ENCODE measurements at regions not wholly inside any gene's neighbourhood (a gene's known extent, or its start where the extent isn't known, plus 50 kb on each side); places are given as distances from the start of the nearest gene placed in this dataset.
"Not testable (repeated sequence)": the region's sequence is repeated elsewhere in the genome, so short reads cannot be mapped to it uniquely, and the experiment has no call there.

DNA sequence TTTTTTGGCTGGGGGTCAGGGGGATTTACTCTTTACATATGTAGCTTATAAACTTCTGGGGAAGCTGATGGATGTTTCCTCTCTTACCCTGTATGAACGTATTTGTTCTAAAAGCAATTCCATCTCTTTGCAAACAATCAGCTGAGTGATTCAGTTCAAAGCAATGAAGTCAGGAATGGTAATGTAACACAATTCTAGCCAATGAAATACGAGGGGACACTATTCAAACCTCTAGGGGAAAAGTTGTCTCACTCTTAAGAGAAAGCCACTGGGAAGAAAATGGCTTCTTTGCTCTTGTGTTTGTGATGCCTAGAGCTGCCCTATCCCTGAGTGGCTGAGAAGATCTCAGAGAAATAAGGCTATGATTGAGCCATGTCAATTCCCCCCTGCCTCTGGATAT is 134.8 kb upstream of the SEMA3C start:
- TF ChIP-seq, protein P1, sequence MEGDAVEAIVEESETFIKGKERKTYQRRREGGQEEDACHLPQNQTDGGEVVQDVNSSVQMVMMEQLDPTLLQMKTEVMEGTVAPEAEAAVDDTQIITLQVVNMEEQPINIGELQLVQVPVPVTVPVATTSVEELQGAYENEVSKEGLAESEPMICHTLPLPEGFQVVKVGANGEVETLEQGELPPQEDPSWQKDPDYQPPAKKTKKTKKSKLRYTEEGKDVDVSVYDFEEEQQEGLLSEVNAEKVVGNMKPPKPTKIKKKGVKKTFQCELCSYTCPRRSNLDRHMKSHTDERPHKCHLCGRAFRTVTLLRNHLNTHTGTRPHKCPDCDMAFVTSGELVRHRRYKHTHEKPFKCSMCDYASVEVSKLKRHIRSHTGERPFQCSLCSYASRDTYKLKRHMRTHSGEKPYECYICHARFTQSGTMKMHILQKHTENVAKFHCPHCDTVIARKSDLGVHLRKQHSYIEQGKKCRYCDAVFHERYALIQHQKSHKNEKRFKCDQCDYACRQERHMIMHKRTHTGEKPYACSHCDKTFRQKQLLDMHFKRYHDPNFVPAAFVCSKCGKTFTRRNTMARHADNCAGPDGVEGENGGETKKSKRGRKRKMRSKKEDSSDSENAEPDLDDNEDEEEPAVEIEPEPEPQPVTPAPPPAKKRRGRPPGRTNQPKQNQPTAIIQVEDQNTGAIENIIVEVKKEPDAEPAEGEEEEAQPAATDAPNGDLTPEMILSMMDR (IDR thresholded peaks at IDR 0.05; ENCODE audit: low read depth, low read length, missing control alignments) = no peak
- no peak overlapping the region for H3K4me3 ChIP-seq (replicated peaks; ENCODE audit: low read depth, low read length)
- no peak for DNase-seq (ENCODE audit: extremely low read depth, low read depth)

DNA sequence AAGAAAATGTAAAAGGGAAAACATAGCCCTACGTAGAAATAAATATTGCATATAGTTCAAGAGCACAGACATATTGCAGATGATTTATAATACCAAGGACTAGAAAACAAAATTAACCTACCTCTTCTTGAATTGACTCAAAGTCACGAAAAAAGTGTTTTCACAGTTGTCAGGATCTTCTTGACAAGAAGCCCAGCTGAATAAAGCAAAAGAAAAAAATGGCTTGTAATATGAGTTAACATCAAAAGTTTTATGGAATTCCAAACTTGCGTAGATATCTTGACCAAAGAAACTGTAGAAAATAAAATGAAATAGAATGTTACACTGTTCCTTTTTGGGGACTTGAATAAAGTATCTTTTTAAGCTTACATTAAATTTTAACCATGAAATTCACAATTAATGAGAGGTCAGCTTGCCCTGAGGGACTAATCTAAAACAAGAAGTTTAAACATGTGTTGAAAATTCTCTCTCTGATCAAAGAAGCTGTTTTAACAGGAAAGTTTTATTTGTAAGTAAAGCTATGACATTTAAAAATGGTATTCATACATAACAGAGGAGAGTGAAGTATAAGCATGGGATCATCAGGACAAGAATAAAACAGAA is 133.1 kb upstream of the SEMA3C start:
- no peak for DNase-seq (ENCODE audit: extremely low read depth, low read depth)
- TF ChIP-seq, protein P1 (IDR thresholded peaks at IDR 0.05; ENCODE audit: low read depth, low read length, missing control alignments) = no peak
- H3K4me3 ChIP-seq (replicated peaks; ENCODE audit: low read depth, low read length) = no peak overlapping the region

DNA sequence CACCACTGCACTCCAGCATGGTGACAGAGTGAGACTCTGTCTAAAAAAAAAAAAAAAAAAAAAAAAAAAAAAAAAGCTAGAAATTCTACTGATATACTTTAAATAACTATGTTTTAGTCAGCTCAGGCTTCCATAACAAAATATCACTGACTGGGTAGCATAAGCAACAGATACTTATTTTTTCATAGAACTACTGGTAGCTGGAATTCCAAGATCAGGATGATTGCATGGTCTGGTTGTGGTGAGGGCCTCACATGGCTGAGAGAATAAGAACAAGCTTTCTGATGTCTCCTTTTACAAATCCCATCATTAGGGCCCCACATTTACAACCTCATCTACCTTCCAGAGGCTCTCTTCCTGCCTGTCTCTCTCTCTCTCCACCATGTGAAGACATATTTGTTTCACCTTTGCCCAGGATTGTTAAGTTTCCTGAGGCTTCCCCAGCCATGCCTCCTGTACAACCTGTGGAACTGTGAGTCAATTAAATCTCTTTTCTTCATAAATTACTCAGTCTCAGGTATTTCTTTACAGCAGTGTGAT is 126.7 kb upstream of the SEMA3C start:
- no peak for DNase-seq (ENCODE audit: extremely low read depth, low read depth)
- TF ChIP-seq, protein P1 (IDR thresholded peaks at IDR 0.05; ENCODE audit: low read depth, low read length, missing control alignments) = no peak
- H3K4me3 ChIP-seq (replicated peaks; ENCODE audit: low read depth, low read length) = no peak overlapping the region

DNA sequence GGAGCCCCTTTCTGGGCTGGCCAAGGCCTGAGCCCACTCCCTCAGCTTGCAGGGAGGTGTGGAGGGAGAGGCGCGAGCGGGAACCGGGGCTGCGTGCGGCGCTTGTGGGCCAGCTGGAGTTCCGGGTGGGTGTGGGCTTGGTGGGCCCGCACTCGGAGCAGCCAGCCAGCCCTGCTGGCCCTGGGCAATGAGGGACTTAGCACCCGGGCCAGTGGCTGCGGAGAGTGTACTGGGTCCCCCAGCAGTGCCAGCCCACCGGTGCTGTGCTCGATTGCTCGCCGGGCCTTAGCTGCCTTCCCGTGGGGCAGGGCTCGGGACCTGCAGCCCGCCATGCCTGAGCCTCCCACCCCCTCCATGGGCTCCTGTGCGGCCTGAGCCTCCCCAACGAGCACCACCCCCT is 123.8 kb upstream of the SEMA3C start:
- DNase-seq (ENCODE audit: extremely low read depth, low read depth); H3K4me3 ChIP-seq (replicated peaks; ENCODE audit: low read depth, low read length): not testable (repeated sequence)

DNA sequence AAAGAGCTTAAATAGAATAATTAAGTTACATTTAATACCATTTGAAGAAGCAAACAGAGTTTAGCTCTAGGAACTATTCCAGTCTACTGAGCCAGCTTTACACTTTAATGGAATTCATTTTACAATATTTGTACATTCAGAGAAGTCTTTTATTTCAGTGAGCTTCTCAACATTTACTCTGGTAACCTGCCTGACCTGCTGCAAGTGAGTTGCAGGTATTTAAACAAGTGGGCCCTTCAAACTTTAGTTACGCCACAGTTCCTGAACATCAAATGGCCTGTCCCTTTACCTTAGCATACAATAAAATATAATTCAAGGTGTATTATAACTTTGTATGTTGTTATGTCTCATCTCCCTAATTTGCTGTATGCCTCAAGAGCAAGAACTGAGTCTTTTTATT is 121.6 kb upstream of the SEMA3C start:
- TF ChIP-seq, protein P1 (IDR thresholded peaks at IDR 0.05; ENCODE audit: low read depth, low read length, missing control alignments) = no peak
- no peak for DNase-seq (ENCODE audit: extremely low read depth, low read depth)
- no peak overlapping the region for H3K4me3 ChIP-seq (replicated peaks; ENCODE audit: low read depth, low read length)

DNA sequence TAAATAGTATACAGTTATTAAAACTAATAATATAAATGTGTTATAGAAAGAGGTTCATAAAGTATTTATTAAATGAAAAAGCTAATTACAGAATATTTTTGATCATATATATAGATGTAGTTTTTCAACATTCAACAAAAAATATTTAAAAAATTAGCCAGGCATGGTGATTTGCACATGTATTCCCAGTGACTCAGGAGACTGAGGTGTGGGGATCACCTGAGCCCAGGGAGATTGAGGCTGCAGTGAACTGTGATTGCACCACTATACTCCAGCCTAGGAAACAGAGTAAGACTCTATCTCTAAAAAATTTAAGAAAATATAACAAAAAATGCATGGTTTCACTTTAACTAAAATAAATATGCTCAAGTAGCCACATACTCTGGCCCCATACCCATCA is 118.0 kb upstream of the SEMA3C start:
- TF ChIP-seq, protein P1 (IDR thresholded peaks at IDR 0.05; ENCODE audit: low read depth, low read length, missing control alignments) = no peak
- no peak for DNase-seq (ENCODE audit: extremely low read depth, low read depth)
- no peak overlapping the region for H3K4me3 ChIP-seq (replicated peaks; ENCODE audit: low read depth, low read length)

DNA sequence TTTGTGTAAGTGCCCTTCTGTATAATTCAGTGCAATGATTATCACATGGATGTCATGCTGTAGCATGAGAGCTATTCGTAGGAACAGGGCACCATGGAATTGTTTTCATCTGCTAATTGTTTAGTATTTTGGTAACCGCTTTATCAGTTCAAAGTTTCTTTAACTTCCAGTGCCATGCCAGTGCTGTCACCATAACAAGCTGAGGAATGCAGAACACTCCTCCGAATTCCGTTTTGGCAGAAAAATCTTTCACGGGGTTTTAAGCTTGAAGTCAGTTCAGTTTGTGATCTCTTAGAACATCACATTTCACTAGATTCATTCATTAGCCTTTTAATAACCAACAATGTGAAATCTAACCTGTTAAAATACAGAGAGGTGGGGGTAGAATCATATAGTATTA is 117.2 kb upstream of the SEMA3C start:
- DNase-seq (ENCODE audit: extremely low read depth, low read depth) = no peak
- TF ChIP-seq, protein P1 (IDR thresholded peaks at IDR 0.05; ENCODE audit: low read depth, low read length, missing control alignments) = no peak

More for the DNA sequence above, 117.2 kb upstream of the SEMA3C start:
- H3K4me3 ChIP-seq (replicated peaks; ENCODE audit: low read depth, low read length) = no peak overlapping the region

Data from HFF-Myc (cell line).